Breast epithelium (tissue), 4 donors: ENCODE measurements at regions not wholly inside any gene's neighbourhood (a gene's known extent, or its start where the extent isn't known, plus 50 kb on each side); places are given as distances from the start of the nearest gene placed in this dataset.
"Not testable (repeated sequence)": the region's sequence is repeated elsewhere in the genome, so short reads cannot be mapped to it uniquely, and the experiment has no call there.

Experiments used
- DNase-seq, 2 donors: peaks; one replicate each; pipeline ENCODE4 v3.0.0-alpha.2; 2019; ENCODE audit warnings: low spot score in 2 of 2
- H3K27ac ChIP-seq, 2 donors: fragments of 200-600 bp; sonication (generic) in 1 of 2; one replicate each; pipeline ENCODE4 v1.5.1; 2016 to 2019; ENCODE audit warnings: mild to moderate bottlenecking in 1 of 2
- H3K27me3 ChIP-seq, 2 donors: fragments of 200-600 bp; sonication (generic) in 1 of 2; one replicate each; pipeline versions ENCODE4 v1.5.1 to v1.6.0; 2017 to 2019; ENCODE audit warnings: control low read depth in 1 of 2, mild to moderate bottlenecking in 1 of 2
- H3K36me3 ChIP-seq: fragments of 200-600 bp; one replicate; pipeline ENCODE4 v1.5.1; 2019
- H3K4me1 ChIP-seq, 2 donors: fragments of 200-600 bp; sonication (generic); one replicate each; pipeline ENCODE4 v1.5.1; 2016 to 2019; ENCODE audit warnings: control low read depth in 1 of 2
- H3K4me3 ChIP-seq, 3 donors: fragments of 200-600 bp; sonication (generic); 1 replicate in 2 of 3; 2 replicates in 1 of 3; pipeline ENCODE4 v1.5.1; 2016 to 2019; ENCODE audit warnings: mild to moderate bottlenecking in 3 of 3, moderate library complexity in 2 of 3
- H3K9me3 ChIP-seq, 2 donors: fragments of 200-600 bp; sonication (generic) in 1 of 2; one replicate each; pipeline ENCODE4 v1.5.1; 2016 to 2019; ENCODE audit warnings: control low read depth in 1 of 2
- CTCF ChIP-seq, 3 donors: fragments of 450-650 bp; IDR thresholded peaks; one replicate each; pipeline ENCODE4 v1.5.1; 2016 to 2017; ENCODE audit warnings: antibody characterized with exemption in 3 of 3, mild to moderate bottlenecking in 3 of 3, moderate library complexity in 3 of 3
- POLR2A ChIP-seq: fragments of 450-650 bp; IDR thresholded peaks from one replicate; pipeline ENCODE4 v1.6.1; 2016; ENCODE audit warnings: antibody characterized with exemption, mild to moderate bottlenecking, moderate library complexity
- POLR2AphosphoS5 ChIP-seq, 3 donors: sonication (generic); formaldehyde crosslinking; IDR thresholded peaks; one replicate each; pipeline ENCODE4 v1.6.1; 2017; ENCODE audit warnings: antibody characterized with exemption in 3 of 3
- intact Hi-C: fragments of 100-400 bp; cut with DNase I; formaldehyde crosslinking; loops from one replicate; pipeline ENCODE4 v1.15.1; 2023; ENCODE audit warnings: low total_unique reads

GRCh38 chr3:80914854-80915253, 846.6 kb downstream of the GBE1 start:
- H3K4me3 ChIP-seq = no peak overlapping the region
- intact Hi-C loops = no loop called here
- H3K9me3 ChIP-seq = peaks cover 0 to 3% of the 10 kb centered on the region in 2 donors
- DNase-seq = no peak
- H3K27me3 ChIP-seq = no peaks in the 10 kb centered on the region
- no peak overlapping the region for H3K27ac ChIP-seq
- H3K4me1 ChIP-seq = no peaks in the 10 kb centered on the region
- no peaks in the 10 kb centered on the region for H3K36me3 ChIP-seq
- TF ChIP-seq POLR2A (no peak), POLR2AphosphoS5 (IDR thresholded peaks at IDR 0.05) (no peak), CTCF (IDR thresholded peaks at IDR 0.05) (no peak)

GRCh38 chr3:80898211-80898610, 863.2 kb downstream of the GBE1 start:
- no peak overlapping the region for H3K27ac ChIP-seq
- no peak for TF ChIP-seq POLR2A
- no peak for TF ChIP-seq POLR2AphosphoS5 (IDR thresholded peaks at IDR 0.05)
- TF ChIP-seq CTCF (IDR thresholded peaks at IDR 0.05) = no peak
- no peak overlapping the region for H3K4me3 ChIP-seq
- H3K4me1 ChIP-seq = no peaks in the 10 kb centered on the region
- no peaks in the 10 kb centered on the region for H3K27me3 ChIP-seq
- no peaks in the 10 kb centered on the region for H3K9me3 ChIP-seq
- H3K36me3 ChIP-seq = no peaks in the 10 kb centered on the region
- no peak for DNase-seq
- intact Hi-C loops = no loop called here

GRCh38 chr3:80897005-80897404, 864.4 kb downstream of the GBE1 start:
- intact Hi-C loops, H3K27me3 ChIP-seq, H3K4me3 ChIP-seq: not testable (repeated sequence)

GRCh38 chr3:80890571-80890970, 870.9 kb downstream of the GBE1 start:
- DNase-seq = no peak
- no peaks in the 10 kb centered on the region for H3K36me3 ChIP-seq
- no peaks in the 10 kb centered on the region for H3K27me3 ChIP-seq
- H3K9me3 ChIP-seq = no peaks in the 10 kb centered on the region
- H3K4me3 ChIP-seq = no peak overlapping the region
- H3K4me1 ChIP-seq = no peaks in the 10 kb centered on the region
- intact Hi-C loops = no loop called here
- TF ChIP-seq POLR2A (no peak), CTCF (IDR thresholded peaks at IDR 0.05) (no peak), POLR2AphosphoS5 (IDR thresholded peaks at IDR 0.05) (no peak)
- H3K27ac ChIP-seq = no peak overlapping the region

More at GRCh38 chr3:80897005-80897404, 864.4 kb downstream of the GBE1 start:
- not testable (repeated sequence) for H3K9me3 ChIP-seq, DNase-seq, H3K4me1 ChIP-seq, H3K27ac ChIP-seq, H3K36me3 ChIP-seq

- TF ChIP-seq POLR2AphosphoS5 (IDR thresholded peaks at IDR 0.05) (no peak), POLR2A (no peak), CTCF (IDR thresholded peaks at IDR 0.05) (no peak)
- Histone ChIP-seq H3K9me3 (no peaks in the 10 kb centered on the region), H3K36me3 (no peaks in the 10 kb centered on the region), H3K27ac (no peak overlapping the region), H3K4me3 (no peak overlapping the region), H3K27me3 (no peaks in the 10 kb centered on the region), H3K4me1 (no peaks in the 10 kb centered on the region)
- intact Hi-C loops = no loop called here
- DNase-seq = no peak
Observed at GRCh38 chr3:80889535-80889934, 871.9 kb downstream of the GBE1 start.

- H3K4me3 ChIP-seq = no peak overlapping the region
- intact Hi-C loops = no loop called here
- no peaks in the 10 kb centered on the region for H3K4me1 ChIP-seq
- no peak for TF ChIP-seq POLR2AphosphoS5 (IDR thresholded peaks at IDR 0.05)
- TF ChIP-seq CTCF (IDR thresholded peaks at IDR 0.05) = no peak
- no peak for TF ChIP-seq POLR2A
- no peaks in the 10 kb centered on the region for H3K36me3 ChIP-seq
- H3K27ac ChIP-seq = no peak overlapping the region
- no peaks in the 10 kb centered on the region for H3K9me3 ChIP-seq
- no peaks in the 10 kb centered on the region for H3K27me3 ChIP-seq
- no peak for DNase-seq
Observed at GRCh38 chr3:80870476-80871041, 890.9 kb downstream of the GBE1 start.
